HEK293T (cell line): ENCODE measurements at regions not wholly inside any gene's neighbourhood (a gene's known extent, or its start where the extent isn't known, plus 50 kb on each side); places are given as distances from the start of the nearest gene placed in this dataset.

ENCODE experiments used
- CTBP1 ChIP-seq: fragments of 450-650 bp; IDR thresholded peaks from 2 replicates; pipeline ENCODE4 v1.6.1; 2016; ENCODE audit warnings: borderline replicate concordance
- ELF4 ChIP-seq: fragments of 450-650 bp; IDR thresholded peaks from 2 replicates; pipeline ENCODE4 v1.6.1; 2017; ENCODE audit warnings: antibody characterized with exemption
- FOXK2 ChIP-seq: fragments of 450-650 bp; IDR thresholded peaks from 2 replicates; pipeline ENCODE4 v1.6.1; 2016; ENCODE audit warnings: mild to moderate bottlenecking
- NFRKB ChIP-seq: fragments of 450-650 bp; IDR thresholded peaks from 2 replicates; pipeline ENCODE4 v1.6.1; 2016; ENCODE audit warnings: mild to moderate bottlenecking, moderate library complexity
- SUZ12 ChIP-seq: fragments of 450-650 bp; IDR thresholded peaks from 2 replicates; pipeline ENCODE4 v1.6.1; 2016; ENCODE audit warnings: mild to moderate bottlenecking
- ZNF384 ChIP-seq: fragments of 450-650 bp; IDR thresholded peaks from 2 replicates; pipeline ENCODE4 v1.6.1; 2016

DNA sequence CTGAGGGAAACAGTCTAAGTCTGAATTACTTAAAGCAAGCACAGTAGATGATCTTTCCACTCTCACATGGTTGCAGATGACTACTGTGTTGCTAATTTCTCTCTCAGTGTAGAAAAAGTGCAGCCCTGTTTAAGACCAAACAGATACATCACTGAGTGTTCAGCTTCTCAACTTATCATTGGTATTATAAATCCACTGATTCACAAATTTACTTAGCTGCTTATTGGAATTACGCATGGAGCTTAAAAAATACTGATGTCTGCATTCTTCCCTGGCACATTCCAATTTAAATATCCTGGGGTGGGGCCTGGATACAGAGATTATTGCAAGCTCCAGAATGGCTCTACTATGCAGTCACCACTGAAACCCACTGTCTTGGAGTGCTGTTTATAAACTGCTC is 411.2 kb downstream of the RND3 start:
- TF ChIP-seq ZNF384 (no peak), NFRKB (no peak), ELF4 (no peak), CTBP1 (no peak), FOXK2 (no peak), SUZ12 (no peak)
